ENCODE measurements at regions not wholly inside any gene's neighbourhood (a gene's known extent, or its start where the extent isn't known, plus 50 kb on each side); places are given as distances from the start of the nearest gene placed in this dataset.

DNA sequence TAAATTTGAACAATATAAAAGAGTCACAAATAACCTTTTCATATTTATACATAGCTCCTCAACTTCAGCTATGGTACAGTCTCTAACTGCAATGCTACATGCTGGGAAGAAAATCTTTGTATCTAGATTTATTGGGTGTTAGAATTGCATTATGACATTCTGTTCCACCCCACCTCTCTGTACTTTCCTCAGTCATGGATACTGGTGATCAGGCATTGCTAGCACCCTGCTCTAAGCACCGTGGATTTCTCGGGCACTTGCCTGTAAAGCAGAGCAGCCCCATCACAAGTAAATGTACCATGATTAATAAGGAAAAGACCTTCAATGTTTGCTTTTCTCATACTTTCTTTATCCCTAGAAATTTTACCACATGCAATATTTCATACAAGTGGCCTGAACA is 1028.9 kb upstream of the INTU start:
- TF ChIP-seq MYC (IDR thresholded peaks at IDR 0.05; ENCODE audit: low read depth, low read length) (no peak), POLR2AphosphoS5 (IDR thresholded peaks at IDR 0.05; ENCODE audit: insufficient read depth, low read depth, low read length) (no peak), EZH2 (IDR thresholded peaks at IDR 0.05; ENCODE audit: borderline replicate concordance, low read depth, low read length, severe bottlenecking) (no peak), CTCF (IDR thresholded peaks at IDR 0.05; ENCODE audit: extremely low read depth in 1 of 2, insufficient read depth in 1 of 2, low read depth in 1 of 2, low read length in 2 of 2) (no peak), POLR2A (IDR thresholded peaks at IDR 0.05; ENCODE audit: low read depth, low read length) (no peak)
- TF ChIP-seq, protein P1, sequence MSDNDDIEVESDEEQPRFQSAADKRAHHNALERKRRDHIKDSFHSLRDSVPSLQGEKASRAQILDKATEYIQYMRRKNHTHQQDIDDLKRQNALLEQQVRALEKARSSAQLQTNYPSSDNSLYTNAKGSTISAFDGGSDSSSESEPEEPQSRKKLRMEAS (IDR thresholded peaks at IDR 0.05; ENCODE audit: insufficient read depth, insufficient read length) = no peak
